ENCODE measurements at regions not wholly inside any gene's neighbourhood (a gene's known extent, or its start where the extent isn't known, plus 50 kb on each side); places are given as distances from the start of the nearest gene placed in this dataset.

- dilution Hi-C loops (cut with MboI; ENCODE audit: extremely low pct_ligation_motif_present, low sequenced_read_pairs), result no loop called here
- FAIRE-seq, result no peak
- intact Hi-C loops (cut with micrococcal nuclease), result no loop called here
These were observed 232.9 kb upstream of the CXXC4 start for GRCh38 chr4:104727643-104728042.

More at GRCh38 chr4:104727643-104728042, 232.9 kb upstream of the CXXC4 start:
- no peaks in the 10 kb centered on the region for H3K36me3 ChIP-seq (ENCODE audit: control insufficient read depth in 2 of 2, extremely low read depth in 1 of 2, insufficient read depth in 2 of 2, low read length in 2 of 2)
- H3K9me3 ChIP-seq (replicated peaks; ENCODE audit: control insufficient read depth, insufficient read depth, low read length), result peaks cover 3% of the 10 kb centered on the region
- no peaks in the 10 kb centered on the region for H3K4me1 ChIP-seq (ENCODE audit: control insufficient read depth, extremely low read depth, insufficient read depth, low read length)
- H3K79me2 ChIP-seq (ENCODE audit: control insufficient read depth, insufficient read depth, low read length), result no peaks in the 10 kb centered on the region
- no peak overlapping the region for H3K4me2 ChIP-seq (ENCODE audit: insufficient read depth, low read length)
- H3K27ac ChIP-seq (ENCODE audit: insufficient read depth, low read depth, low read length), result no peak overlapping the region
- H4K20me1 ChIP-seq (replicated peaks; ENCODE audit: control insufficient read depth, extremely low read depth, insufficient read depth, low read length), result no peaks in the 10 kb centered on the region
- POLR2A ChIA-PET, result no interaction called here
- no peak overlapping the region for H2AFZ ChIP-seq (ENCODE audit: low read depth, low read length)
- DNase-seq (ENCODE audit: low read depth, low spot score), result no peak
- no peak overlapping the region for H3K9ac ChIP-seq (replicated peaks; ENCODE audit: extremely low read depth, insufficient read depth, low read length)
- no peaks in the 10 kb centered on the region for H3K27me3 ChIP-seq (ENCODE audit: control insufficient read depth in 2 of 2, insufficient read depth in 2 of 2, low read length in 2 of 2)
- no peak overlapping the region for H3K4me3 ChIP-seq (replicated peaks in 1 of 3; ENCODE audit: insufficient read depth in 1 of 3, low read depth in 1 of 3, low read length in 3 of 3)
- BruUV-seq (replicated peaks), result no TSS peak
- H3K9me1 ChIP-seq (replicated peaks; ENCODE audit: control insufficient read depth, extremely low read depth, insufficient read depth, low read length), result no peaks in the 10 kb centered on the region
- CTCF ChIA-PET, result no interaction called here
- TF ChIP-seq MAX (IDR thresholded peaks at IDR 0.05; ENCODE audit: insufficient read depth, insufficient read length) (no peak), EZH2 (IDR thresholded peaks at IDR 0.05; ENCODE audit: borderline replicate concordance, low read depth, low read length, severe bottlenecking) (no peak), FOS (IDR thresholded peaks at IDR 0.05; ENCODE audit: borderline replicate concordance, insufficient read depth, low read length) (no peak), MYC (IDR thresholded peaks at IDR 0.05; ENCODE audit: low read depth, low read length) (no peak), POLR2A (IDR thresholded peaks at IDR 0.05; ENCODE audit: low read depth, low read length) (no peak), GATA2 (IDR thresholded peaks at IDR 0.05; ENCODE audit: insufficient read depth, insufficient read length, low read depth, low read length) (no peak), JUN (IDR thresholded peaks at IDR 0.05; ENCODE audit: borderline replicate concordance, insufficient read depth, insufficient read length, low read depth) (no peak), POLR2AphosphoS5 (IDR thresholded peaks at IDR 0.05; ENCODE audit: insufficient read depth, low read depth, low read length) (no peak), CTCF (IDR thresholded peaks at IDR 0.05; ENCODE audit: extremely low read depth in 1 of 2, insufficient read depth in 1 of 2, low read depth in 1 of 2, low read length in 2 of 2) (no peak)

Measured in endothelial cell of umbilical vein (primary cell).